Hematopoietic multipotent progenitor cell (in vitro differentiated cells): ENCODE measurements at regions not wholly inside any gene's neighbourhood (a gene's known extent, or its start where the extent isn't known, plus 50 kb on each side); places are given as distances from the start of the nearest gene placed in this dataset.

Experiments
- DNase-seq, 3 donors: peaks; one replicate each; pipeline ENCODE4 v3.0.0-alpha.2; 2011 to 2015; ENCODE audit warnings: low read depth in 2 of 3, low spot score in 2 of 3

GRCh38 chr19:31693933-31694269 lies 344.7 kb upstream of the TSHZ3 start:
- no peak for DNase-seq

DNA sequence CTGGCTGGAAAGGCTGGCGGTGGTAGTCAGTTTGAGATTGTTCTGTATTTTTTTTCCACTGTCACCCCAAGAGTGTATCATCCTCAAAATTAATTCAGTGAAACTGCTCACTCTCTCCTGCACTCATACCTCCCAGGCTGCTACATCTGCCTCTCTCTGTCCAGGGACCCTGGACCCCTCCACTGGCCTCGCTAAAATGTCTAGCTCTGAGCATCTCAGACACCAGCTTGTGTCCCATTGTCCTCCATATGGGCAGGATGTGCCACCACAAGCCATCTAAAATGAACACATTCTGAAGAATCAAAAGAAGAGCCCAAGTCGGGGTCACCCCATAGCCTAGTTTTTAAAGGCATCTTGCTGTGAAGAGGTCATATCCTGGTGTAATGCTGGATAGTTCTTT lies 345.5 kb upstream of the TSHZ3 start:
- DNase-seq: no peak

DNA sequence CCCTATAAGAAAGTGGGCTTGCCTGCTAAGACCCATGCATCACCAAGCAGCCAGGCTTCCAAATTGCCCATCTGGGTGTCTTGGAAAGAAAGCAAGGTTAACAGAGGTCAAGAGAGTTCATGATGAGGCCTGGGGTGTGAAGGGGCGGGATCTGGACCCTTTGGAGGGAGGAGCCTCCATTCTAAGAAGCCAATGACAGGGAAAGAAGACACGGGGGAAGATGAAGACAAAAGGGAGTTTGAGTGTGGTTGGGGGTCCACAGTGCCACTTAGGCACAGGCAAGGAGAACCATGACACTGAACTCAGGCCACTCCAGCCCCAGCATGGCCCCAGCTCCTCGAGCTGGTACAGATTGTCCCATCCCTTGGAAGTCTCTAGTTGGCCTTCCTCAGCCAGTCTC lies 350.2 kb upstream of the TSHZ3 start:
- no peak for DNase-seq

DNA sequence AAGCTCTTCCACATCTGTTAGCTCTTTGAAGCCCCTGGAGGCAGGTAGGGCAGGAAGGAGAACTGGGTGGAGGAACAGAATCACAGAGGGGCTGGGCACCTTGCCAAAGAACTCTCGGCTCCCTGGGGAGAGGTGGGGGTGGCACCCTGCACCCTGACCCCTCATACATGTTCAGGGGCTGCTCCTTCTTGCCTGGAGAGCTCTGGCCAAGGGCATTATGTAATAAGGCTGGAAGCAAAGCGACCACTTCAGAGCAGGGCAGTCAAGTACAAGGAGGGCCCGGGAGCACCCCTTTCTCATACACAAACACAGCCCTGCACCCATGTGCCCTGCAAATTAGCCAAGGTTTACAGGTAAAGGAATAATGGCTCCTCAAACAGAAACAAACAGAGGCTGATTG lies 351.9 kb upstream of the TSHZ3 start:
- no peak for DNase-seq

DNA sequence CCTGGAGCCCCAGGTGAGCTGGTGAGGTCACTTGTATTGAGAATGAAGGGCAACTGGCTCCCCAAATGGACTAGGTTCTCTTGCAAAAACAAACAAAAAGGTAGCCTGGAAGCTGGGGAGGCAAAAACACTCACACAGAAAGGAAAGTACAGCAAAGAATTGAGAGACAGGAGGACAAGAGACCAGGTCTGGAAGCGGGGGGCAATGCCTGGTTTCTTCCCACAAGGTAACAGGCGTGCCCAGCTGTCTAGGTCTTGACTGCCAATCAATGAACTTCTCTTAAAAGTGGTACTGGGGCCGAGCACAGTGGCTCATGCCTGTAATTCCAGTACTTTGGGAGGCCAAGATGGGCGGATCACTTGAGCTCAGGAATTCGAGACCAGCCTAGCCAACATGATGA lies 356.4 kb upstream of the TSHZ3 start:
- no peak for DNase-seq

- DNase-seq: no peak
Measured at GRCh38 chr19:31706131-31706530, 356.9 kb upstream of the TSHZ3 start.

GRCh38 chr19:31706691-31707620 lies 357.7 kb upstream of the TSHZ3 start:
- no peak for DNase-seq

DNA sequence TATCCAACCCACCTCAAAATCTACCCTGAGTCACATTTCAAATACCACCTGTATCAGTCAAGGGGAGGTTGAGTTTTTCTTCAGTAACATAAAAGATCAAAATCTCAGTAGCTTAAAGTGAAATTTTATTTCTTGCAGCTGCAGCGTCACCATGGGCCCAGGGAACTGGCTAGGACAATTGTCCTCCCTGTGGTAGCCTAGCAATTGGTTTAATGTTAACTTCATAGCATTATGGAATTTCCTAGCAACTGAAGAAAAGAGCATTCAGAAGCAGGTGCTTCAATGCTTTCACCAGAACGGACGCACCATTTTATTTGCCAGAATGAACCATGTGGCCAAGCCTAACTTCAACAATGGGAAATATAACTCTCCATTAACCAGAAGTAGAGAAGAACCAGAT lies 359.3 kb upstream of the TSHZ3 start:
- DNase-seq: no peak

DNA sequence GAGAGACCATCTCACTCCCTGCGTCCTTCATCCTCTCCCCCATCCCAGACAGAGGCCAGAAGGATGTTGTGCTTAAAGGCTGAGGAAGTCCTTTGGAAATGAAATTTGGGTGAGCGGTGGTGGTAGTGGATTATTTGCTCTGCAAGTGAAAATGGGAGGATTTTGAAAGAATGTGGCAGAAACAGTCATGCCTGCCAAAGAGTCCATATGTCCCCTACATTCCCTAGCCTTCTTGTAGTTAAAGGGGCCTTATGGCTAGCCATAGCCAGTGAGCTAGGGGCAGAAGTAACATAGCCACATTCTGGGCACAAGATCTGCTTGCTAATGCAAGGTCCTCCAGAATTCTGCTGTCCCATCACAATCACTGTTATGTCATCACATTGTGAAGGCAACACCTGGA lies 360.2 kb upstream of the TSHZ3 start:
- DNase-seq: no peak

DNA sequence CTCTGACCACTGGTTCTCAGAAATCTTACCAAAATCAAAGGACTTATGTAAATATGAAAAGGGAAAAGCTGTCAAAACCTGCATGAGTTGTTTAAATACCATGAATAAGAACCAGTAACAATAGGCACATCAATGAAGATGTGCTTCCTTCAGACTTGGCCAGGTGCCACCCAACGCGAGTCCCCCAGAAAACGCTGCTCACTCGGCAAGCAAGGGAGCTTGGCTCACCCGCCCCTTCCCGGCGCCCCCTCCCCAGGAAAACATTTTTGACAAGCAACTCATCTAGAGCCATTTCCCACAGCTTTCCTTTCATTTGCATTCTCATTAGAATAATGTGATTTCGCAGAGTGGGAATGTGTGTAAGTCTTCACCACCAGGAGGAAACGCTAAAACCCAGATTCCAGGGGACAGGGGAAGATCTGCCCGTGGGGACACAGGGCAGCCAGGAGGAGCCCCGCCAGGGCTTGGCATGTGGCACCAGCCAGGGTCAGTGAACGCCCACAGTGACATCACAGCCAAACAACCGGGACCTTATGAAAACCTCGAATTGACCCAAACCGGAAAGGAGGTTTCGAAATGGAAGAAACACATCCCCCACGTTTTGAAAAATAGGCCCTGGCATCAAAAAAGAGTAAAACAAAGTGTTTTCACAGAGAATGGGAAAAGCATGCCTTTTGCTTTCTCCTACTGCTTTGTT lies 366.2 kb upstream of the TSHZ3 start:
- DNase-seq: peak in 1 of 3 donors; percentile 15

DNA sequence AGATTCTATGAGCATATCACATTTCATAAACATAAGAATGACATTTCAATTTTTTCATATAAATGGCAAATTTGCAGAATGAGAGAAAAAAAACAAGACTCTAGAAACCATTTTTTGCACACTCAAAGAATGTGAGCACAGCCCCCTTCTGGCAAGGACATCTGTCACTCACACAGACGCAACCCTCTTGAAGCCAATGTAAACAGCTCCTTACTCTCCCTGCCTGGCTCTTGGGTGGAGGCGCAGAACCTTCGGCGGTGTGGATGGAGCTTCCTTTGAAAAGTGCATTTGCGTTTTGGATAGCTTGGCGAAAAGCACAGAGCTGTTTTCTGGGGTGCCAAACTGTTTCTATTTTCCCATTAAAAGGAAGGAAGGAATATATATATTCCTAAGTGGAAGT lies 367.6 kb upstream of the TSHZ3 start:
- no peak for DNase-seq

DNA sequence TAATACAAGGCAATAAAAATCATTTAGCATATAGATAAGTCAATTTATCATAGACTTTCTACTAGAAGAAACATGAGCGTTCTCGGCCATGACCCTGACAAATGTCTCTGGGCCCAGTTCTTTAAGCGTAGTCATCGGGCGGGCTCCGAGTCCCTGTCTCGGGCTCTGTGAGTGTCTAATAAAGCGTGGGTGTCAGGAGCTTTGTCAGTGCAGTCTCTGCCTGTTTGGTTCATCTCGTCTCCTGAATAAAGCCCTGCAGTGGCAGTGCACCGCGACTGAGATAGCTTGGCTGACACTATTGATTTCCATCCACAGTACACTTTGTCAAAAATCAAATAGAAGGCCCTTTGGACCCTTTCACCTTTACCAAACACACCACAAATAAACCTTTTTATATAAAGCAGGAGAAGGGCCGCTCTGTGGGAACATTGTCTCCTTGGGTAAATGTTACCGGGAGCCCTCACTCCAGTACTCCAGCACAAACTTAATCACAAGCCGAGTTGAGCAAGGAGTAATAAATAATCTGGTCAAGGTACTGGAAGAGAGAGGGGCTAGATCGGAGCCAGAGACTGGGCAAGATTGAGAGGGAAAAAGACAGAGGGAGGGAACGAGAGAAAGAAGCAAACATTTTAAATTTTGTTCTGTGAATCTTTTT lies 368.2 kb upstream of the TSHZ3 start:
- no peak for DNase-seq

DNA sequence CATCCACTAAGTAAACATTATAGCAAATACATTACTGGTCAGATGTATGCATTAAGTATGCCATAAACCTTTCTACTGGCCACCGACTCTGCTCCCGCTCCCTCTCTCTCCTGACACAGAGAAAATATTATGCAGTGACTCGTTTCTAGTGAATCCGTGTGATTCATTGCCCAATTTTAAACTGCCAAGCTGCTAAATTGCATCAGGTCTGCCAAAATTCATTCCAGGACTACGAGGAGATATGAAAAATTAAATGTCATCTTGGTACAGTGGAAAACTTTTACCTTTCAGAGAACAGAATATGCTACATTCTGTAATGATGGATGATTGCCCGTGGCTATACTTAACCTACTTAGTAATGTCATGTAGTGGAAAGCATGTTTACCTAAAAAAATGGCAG lies 368.8 kb upstream of the TSHZ3 start:
- no peak for DNase-seq

- no peak for DNase-seq
Measured at GRCh38 chr19:31718898-31719297, 369.7 kb upstream of the TSHZ3 start.

DNA sequence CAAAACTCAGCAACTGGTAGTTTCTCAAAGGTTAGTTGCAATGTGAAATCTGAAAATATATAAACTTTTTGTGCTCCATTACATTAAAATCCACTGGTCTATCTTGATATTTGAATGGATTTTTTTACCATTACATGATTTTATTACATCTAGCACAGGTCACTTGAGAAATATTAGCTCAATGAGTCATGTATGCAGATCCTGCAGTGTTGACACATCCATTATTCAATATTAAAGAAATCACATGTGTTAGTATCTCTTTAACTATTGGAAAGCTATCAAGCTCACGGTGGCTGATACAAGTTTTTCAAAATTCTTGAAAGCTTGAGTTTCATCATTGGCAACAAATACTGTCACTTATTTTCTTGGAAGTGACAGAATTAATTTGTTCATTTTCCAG lies 373.9 kb upstream of the TSHZ3 start:
- no peak for DNase-seq

DNA sequence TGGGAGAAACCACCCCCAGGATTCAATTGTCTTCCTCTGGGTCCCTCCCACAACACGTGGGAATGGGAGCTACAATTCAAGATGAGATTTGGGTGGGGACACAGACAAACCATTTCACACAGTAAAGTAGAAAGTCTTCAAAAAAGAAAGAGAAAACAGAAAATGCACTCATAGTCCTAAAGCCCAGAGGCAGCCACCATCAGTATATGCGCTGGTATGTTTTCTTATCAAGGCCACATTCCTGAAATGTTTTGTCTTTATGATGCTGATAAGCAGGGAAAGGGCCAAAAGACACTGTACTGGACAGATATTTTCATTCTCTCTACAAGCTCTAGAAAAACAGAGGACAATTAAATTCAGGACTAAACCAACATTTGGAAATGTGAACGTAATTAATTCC lies 375.8 kb upstream of the TSHZ3 start:
- no peak for DNase-seq

DNA sequence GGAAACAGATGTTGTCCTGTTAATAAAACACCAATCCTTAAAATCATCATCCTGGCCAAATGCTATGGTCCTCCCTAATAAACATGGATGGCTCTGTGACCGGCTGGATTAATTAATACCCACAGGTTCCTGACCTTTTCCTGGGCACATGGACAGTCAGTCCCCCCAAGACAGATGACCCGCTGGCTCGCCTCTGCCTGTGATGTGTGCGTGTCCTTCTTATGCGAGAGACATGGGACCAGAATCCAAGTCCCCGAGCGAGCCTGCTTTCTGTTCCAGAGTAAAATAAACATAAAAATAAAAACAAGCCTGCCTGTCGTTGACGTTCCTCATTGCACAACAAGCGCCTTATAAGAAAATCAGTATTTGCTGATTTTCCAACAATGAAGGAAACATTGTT lies 378.3 kb upstream of the TSHZ3 start:
- DNase-seq: no peak

- DNase-seq: no peak
Measured at GRCh38 chr19:31730270-31730669, 381.0 kb upstream of the TSHZ3 start.

DNA sequence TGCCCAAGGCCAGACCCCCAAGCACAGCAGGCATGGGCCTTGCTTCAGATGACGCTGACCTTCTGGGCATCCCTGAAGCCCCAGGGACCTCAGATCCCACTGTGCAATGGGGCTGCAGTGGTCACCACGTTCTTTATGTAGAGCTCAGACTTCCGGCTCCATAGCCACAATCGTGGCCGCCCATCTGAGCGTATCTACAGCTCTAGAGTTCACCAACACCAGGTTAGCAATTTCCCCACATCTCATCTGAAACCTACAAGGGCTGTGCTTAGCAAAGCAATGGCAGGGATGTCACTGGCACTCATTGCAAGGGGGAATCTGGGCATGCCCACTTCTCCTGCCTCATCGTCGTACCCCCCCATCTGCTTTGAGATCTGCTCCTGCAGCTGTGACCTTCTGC lies 384.4 kb upstream of the TSHZ3 start:
- DNase-seq: no peak

- no peak for DNase-seq
Measured at GRCh38 chr19:31742249-31742648, 393.0 kb upstream of the TSHZ3 start.

DNA sequence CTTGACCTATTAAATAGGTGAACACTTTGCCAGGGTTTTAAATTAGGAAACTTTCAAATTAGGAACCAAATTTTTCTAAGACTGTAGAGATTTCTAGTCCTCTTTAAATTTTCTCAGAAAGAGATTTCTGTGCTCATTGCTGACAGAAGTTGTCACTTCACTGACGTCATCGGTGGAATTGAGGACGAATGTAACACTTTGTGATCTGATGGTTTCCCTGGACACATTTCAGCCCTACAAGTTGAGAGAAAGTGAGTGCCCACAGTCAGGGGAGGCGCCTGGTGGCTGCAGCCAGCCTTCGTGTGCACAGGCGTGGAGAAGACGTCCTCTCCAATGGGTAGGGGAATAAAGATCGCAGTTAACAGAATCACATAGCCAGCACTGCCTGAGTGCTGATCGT lies 396.5 kb upstream of the TSHZ3 start:
- DNase-seq: no peak

GRCh38 chr19:31749231-31749630 lies 400.0 kb upstream of the TSHZ3 start:
- no peak for DNase-seq
